ENCODE measurements at regions not wholly inside any gene's neighbourhood (a gene's known extent, or its start where the extent isn't known, plus 50 kb on each side); places are given as distances from the start of the nearest gene placed in this dataset.

DNA sequence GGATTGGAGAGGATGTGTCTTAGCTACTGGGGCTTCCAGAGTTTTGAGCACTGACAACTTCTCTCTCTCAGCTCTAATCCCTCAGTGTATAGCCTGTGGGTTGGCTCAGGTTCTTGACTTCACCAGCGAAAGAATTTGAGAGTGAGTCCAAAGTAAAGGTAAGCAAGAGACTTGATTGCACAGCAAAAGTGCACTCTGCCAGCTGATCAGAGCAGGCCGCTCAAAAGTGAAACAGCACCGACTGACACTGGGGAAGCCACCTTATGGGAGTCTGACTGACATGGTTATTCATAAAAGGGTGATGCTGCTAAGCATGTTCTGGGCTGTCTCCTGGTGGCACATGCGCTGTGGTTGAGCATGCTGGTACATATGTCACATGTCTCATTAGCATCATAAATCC is 389.5 kb downstream of the CBLN4 start:
- TF ChIP-seq, protein P1, sequence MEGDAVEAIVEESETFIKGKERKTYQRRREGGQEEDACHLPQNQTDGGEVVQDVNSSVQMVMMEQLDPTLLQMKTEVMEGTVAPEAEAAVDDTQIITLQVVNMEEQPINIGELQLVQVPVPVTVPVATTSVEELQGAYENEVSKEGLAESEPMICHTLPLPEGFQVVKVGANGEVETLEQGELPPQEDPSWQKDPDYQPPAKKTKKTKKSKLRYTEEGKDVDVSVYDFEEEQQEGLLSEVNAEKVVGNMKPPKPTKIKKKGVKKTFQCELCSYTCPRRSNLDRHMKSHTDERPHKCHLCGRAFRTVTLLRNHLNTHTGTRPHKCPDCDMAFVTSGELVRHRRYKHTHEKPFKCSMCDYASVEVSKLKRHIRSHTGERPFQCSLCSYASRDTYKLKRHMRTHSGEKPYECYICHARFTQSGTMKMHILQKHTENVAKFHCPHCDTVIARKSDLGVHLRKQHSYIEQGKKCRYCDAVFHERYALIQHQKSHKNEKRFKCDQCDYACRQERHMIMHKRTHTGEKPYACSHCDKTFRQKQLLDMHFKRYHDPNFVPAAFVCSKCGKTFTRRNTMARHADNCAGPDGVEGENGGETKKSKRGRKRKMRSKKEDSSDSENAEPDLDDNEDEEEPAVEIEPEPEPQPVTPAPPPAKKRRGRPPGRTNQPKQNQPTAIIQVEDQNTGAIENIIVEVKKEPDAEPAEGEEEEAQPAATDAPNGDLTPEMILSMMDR (IDR thresholded peaks at IDR 0.05 in 8 of 11, conservative IDR thresholded peaks at IDR 0.05 in 3 of 11): no peak
- no peak for TF ChIP-seq POLR2AphosphoS5 (IDR thresholded peaks at IDR 0.05)
- no peak for TF ChIP-seq POLR2A (IDR thresholded peaks at IDR 0.05)

Data from spleen (tissue), 7 donors.